ENCODE measurements at regions not wholly inside any gene's neighbourhood (a gene's known extent, or its start where the extent isn't known, plus 50 kb on each side); places are given as distances from the start of the nearest gene placed in this dataset.

- H3K4me3 ChIP-seq (replicated peaks in 1 of 3; ENCODE audit: insufficient read depth in 1 of 3, low read depth in 1 of 3, low read length in 3 of 3), result no peak overlapping the region
- H4K20me1 ChIP-seq (replicated peaks; ENCODE audit: control insufficient read depth, extremely low read depth, insufficient read depth, low read length), result no peaks in the 10 kb centered on the region
- TF ChIP-seq EZH2 (IDR thresholded peaks at IDR 0.05; ENCODE audit: borderline replicate concordance, low read depth, low read length, severe bottlenecking) (no peak), FOS (IDR thresholded peaks at IDR 0.05; ENCODE audit: borderline replicate concordance, insufficient read depth, low read length) (no peak), POLR2AphosphoS5 (IDR thresholded peaks at IDR 0.05; ENCODE audit: insufficient read depth, low read depth, low read length) (no peak), POLR2A (IDR thresholded peaks at IDR 0.05; ENCODE audit: low read depth, low read length) (no peak), JUN (IDR thresholded peaks at IDR 0.05; ENCODE audit: borderline replicate concordance, insufficient read depth, insufficient read length, low read depth) (no peak), CTCF (IDR thresholded peaks at IDR 0.05; ENCODE audit: extremely low read depth in 1 of 2, insufficient read depth in 1 of 2, low read depth in 1 of 2, low read length in 2 of 2) (peak; percentile 13 to 25)
- H3K9me1 ChIP-seq (replicated peaks; ENCODE audit: control insufficient read depth, extremely low read depth, insufficient read depth, low read length), result no peaks in the 10 kb centered on the region
- H3K9me3 ChIP-seq (replicated peaks; ENCODE audit: control insufficient read depth, insufficient read depth, low read length), result no peaks in the 10 kb centered on the region
- H3K9ac ChIP-seq (replicated peaks; ENCODE audit: extremely low read depth, insufficient read depth, low read length), result no peak overlapping the region
- ChIA-PET CTCF (interaction anchor here (0.6 to 5.8 kb wide), 11 partner anchors 169 to 1042 kb away, joined by 3 to 204 read pairs (median 4); no protein-coding TSS in a partner anchor), POLR2A (no interaction called here)
- no TSS peak for BruUV-seq (replicated peaks)
- H3K36me3 ChIP-seq (ENCODE audit: control insufficient read depth in 2 of 2, extremely low read depth in 1 of 2, insufficient read depth in 2 of 2, low read length in 2 of 2), result no peaks in the 10 kb centered on the region
- intact Hi-C loops (cut with micrococcal nuclease), result loop anchor here (1.0 kb wide), 2 partner anchors 108 to 1039 kb away; no protein-coding TSS in a partner anchor
- dilution Hi-C loops (cut with MboI; ENCODE audit: extremely low pct_ligation_motif_present, low sequenced_read_pairs), result no loop called here
- no peaks in the 10 kb centered on the region for H3K79me2 ChIP-seq (ENCODE audit: control insufficient read depth, insufficient read depth, low read length)
- peak; percentile 61 for DNase-seq (ENCODE audit: low read depth, low spot score)
- no peaks in the 10 kb centered on the region for H3K27me3 ChIP-seq (ENCODE audit: control insufficient read depth in 2 of 2, insufficient read depth in 2 of 2, low read length in 2 of 2)
- no peak overlapping the region for H3K27ac ChIP-seq (ENCODE audit: insufficient read depth, low read depth, low read length)
- FAIRE-seq, result peak; percentile 78
- no peak overlapping the region for H3K4me2 ChIP-seq (ENCODE audit: insufficient read depth, low read length)
- peaks cover 13% of the 10 kb centered on the region for H3K4me1 ChIP-seq (ENCODE audit: control insufficient read depth, extremely low read depth, insufficient read depth, low read length)
- H2AFZ ChIP-seq (ENCODE audit: low read depth, low read length), result no peak overlapping the region
Measured at GRCh38 chr21:28742527-28742926, 250.2 kb downstream of the LTN1 start.

GRCh38 chr21:28740125-28740524 lies 252.6 kb downstream of the LTN1 start:
- peaks cover 8% of the 10 kb centered on the region for H3K4me1 ChIP-seq (ENCODE audit: control insufficient read depth, extremely low read depth, insufficient read depth, low read length)
- no peaks in the 10 kb centered on the region for H3K9me3 ChIP-seq (replicated peaks; ENCODE audit: control insufficient read depth, insufficient read depth, low read length)
- H4K20me1 ChIP-seq (replicated peaks; ENCODE audit: control insufficient read depth, extremely low read depth, insufficient read depth, low read length), result no peaks in the 10 kb centered on the region
- no peaks in the 10 kb centered on the region for H3K36me3 ChIP-seq (ENCODE audit: control insufficient read depth in 2 of 2, extremely low read depth in 1 of 2, insufficient read depth in 2 of 2, low read length in 2 of 2)
- no peak overlapping the region for H3K27ac ChIP-seq (ENCODE audit: insufficient read depth, low read depth, low read length)
- no peaks in the 10 kb centered on the region for H3K79me2 ChIP-seq (ENCODE audit: control insufficient read depth, insufficient read depth, low read length)
- no TSS peak for BruUV-seq (replicated peaks)
- no peak overlapping the region for H3K4me3 ChIP-seq (replicated peaks in 1 of 3; ENCODE audit: insufficient read depth in 1 of 3, low read depth in 1 of 3, low read length in 3 of 3)
- DNase-seq (ENCODE audit: low read depth, low spot score) (no peak), FAIRE-seq (no peak)
- no peak overlapping the region for H2AFZ ChIP-seq (ENCODE audit: low read depth, low read length)
- POLR2A ChIA-PET, result no interaction called here
- H3K9ac ChIP-seq (replicated peaks; ENCODE audit: extremely low read depth, insufficient read depth, low read length), result no peak overlapping the region
- intact Hi-C loops (cut with micrococcal nuclease), result no loop called here
- TF ChIP-seq EZH2 (IDR thresholded peaks at IDR 0.05; ENCODE audit: borderline replicate concordance, low read depth, low read length, severe bottlenecking) (no peak), GATA2 (IDR thresholded peaks at IDR 0.05; ENCODE audit: insufficient read depth, insufficient read length, low read depth, low read length) (no peak), POLR2A (IDR thresholded peaks at IDR 0.05; ENCODE audit: low read depth, low read length) (no peak), POLR2AphosphoS5 (IDR thresholded peaks at IDR 0.05; ENCODE audit: insufficient read depth, low read depth, low read length) (no peak), FOS (IDR thresholded peaks at IDR 0.05; ENCODE audit: borderline replicate concordance, insufficient read depth, low read length) (no peak), CTCF (IDR thresholded peaks at IDR 0.05; ENCODE audit: extremely low read depth in 1 of 2, insufficient read depth in 1 of 2, low read depth in 1 of 2, low read length in 2 of 2) (no peak), JUN (IDR thresholded peaks at IDR 0.05; ENCODE audit: borderline replicate concordance, insufficient read depth, insufficient read length, low read depth) (no peak), MAX (IDR thresholded peaks at IDR 0.05; ENCODE audit: insufficient read depth, insufficient read length) (no peak), MYC (IDR thresholded peaks at IDR 0.05; ENCODE audit: low read depth, low read length) (no peak)
- dilution Hi-C loops (cut with MboI; ENCODE audit: extremely low pct_ligation_motif_present, low sequenced_read_pairs), result no loop called here
- CTCF ChIA-PET, result interaction anchor here (1.0 to 2.8 kb wide), 4 partner anchors 19 to 1039 kb away, joined by 3 to 13 read pairs (median 7); no protein-coding TSS in a partner anchor
- no peak overlapping the region for H3K4me2 ChIP-seq (ENCODE audit: insufficient read depth, low read length)
- no peaks in the 10 kb centered on the region for H3K9me1 ChIP-seq (replicated peaks; ENCODE audit: control insufficient read depth, extremely low read depth, insufficient read depth, low read length)
- no peaks in the 10 kb centered on the region for H3K27me3 ChIP-seq (ENCODE audit: control insufficient read depth in 2 of 2, insufficient read depth in 2 of 2, low read length in 2 of 2)
